IMR-90 (cell line): ENCODE measurements at regions not wholly inside any gene's neighbourhood (a gene's known extent, or its start where the extent isn't known, plus 50 kb on each side); places are given as distances from the start of the nearest gene placed in this dataset.

ENCODE experiments used
- ATAC-seq: fragments of 200-7000 bp; cut with Tn5 transposase; 2 replicates; pipeline ENCODE4 v1.9.1; 2020; ENCODE audit warnings: low read depth, mild to moderate bottlenecking, moderate library complexity
- BruUV-seq: library from RNA; stranded (reverse); fragments of 400-500 nt; replicated peaks from 2 replicates; lab custom pipeline; 2021; lab: Mats Ljungman, UMichigan
- CTCF ChIA-PET: fragments of 300-600 bp; formaldehyde crosslinking; extraction: SDS; loops from one replicate; lab custom pipeline; 2021; ENCODE audit warnings: antibody characterized with exemption; lab: Yijun Ruan, JAX
- POLR2A ChIA-PET: fragments of 300-600 bp; sonication (Branson Sonifier 250); formaldehyde crosslinking; loops from one replicate; lab custom pipeline; 2022; ENCODE audit warnings: antibody characterized with exemption; ENCODE audit not compliant: unreplicated experiment; lab: Charles Lee
- DNase-seq: peaks from one replicate; pipeline ENCODE4 v3.0.0; 2013
- H2AFZ ChIP-seq: replicated peaks from 2 replicates; pipeline ENCODE3; 2013; ENCODE audit warnings: low read length, mild to moderate bottlenecking; ENCODE audit not compliant: poor library complexity
- H2AK5ac ChIP-seq: 2 replicates; pipeline ENCODE4 v1.6.1; 2013; ENCODE audit warnings: low read depth, low read length, inconsistent platforms
- H2AK9ac ChIP-seq: replicated peaks from 2 replicates; pipeline ENCODE3; 2013; ENCODE audit warnings: mild to moderate bottlenecking, low read depth, low read length, moderate library complexity; ENCODE audit not compliant: poor library complexity
- H2BK120ac ChIP-seq: 2 replicates; pipeline ENCODE4 v1.6.1; 2013; ENCODE audit warnings: low read depth, low read length, inconsistent platforms
- H2BK15ac ChIP-seq: 3 replicates; pipeline ENCODE4 v1.6.1; 2013; ENCODE audit warnings: low read depth, low read length, inconsistent platforms
- H2BK20ac ChIP-seq: 2 replicates; pipeline ENCODE4 v1.6.1; 2013; ENCODE audit warnings: low read depth, mild to moderate bottlenecking, inconsistent platforms, low read length, moderate library complexity
- H2BK5ac ChIP-seq: 2 replicates; pipeline ENCODE4 v1.6.1; 2013; ENCODE audit warnings: mild to moderate bottlenecking, low read depth, low read length, inconsistent platforms; ENCODE audit not compliant: poor library complexity, severe bottlenecking
- H3K14ac ChIP-seq: replicated peaks from 2 replicates; pipeline ENCODE4 v1.6.1; 2013; ENCODE audit warnings: low read depth, low read length, inconsistent platforms
- H3K18ac ChIP-seq: 2 replicates; pipeline ENCODE4 v1.6.1; 2013; ENCODE audit warnings: low read depth, low read length, control low read depth
- H3K23ac ChIP-seq: 2 replicates; pipeline ENCODE4 v1.6.1; 2013; ENCODE audit warnings: low read depth, low read length, inconsistent platforms
- H3K27ac ChIP-seq: 2 replicates; pipeline ENCODE4 v1.5.1; 2013; ENCODE audit warnings: mild to moderate bottlenecking, control low read depth, low read length; ENCODE audit not compliant: insufficient read depth
- H3K27me3 ChIP-seq: 2 replicates; pipeline ENCODE4 v1.6.1; 2013; ENCODE audit warnings: low read length; ENCODE audit not compliant: control insufficient read depth, insufficient read depth
- H3K36me3 ChIP-seq: 2 replicates; pipeline ENCODE4 v1.6.1; 2013; ENCODE audit warnings: low read length, mixed read lengths; ENCODE audit not compliant: control insufficient read depth, insufficient read depth
- H3K4ac ChIP-seq: 2 replicates; pipeline ENCODE4 v1.6.1; 2013; ENCODE audit warnings: low read depth, low read length, inconsistent platforms
- H3K4me1 ChIP-seq: 2 replicates; pipeline ENCODE4 v1.6.1; 2013; ENCODE audit warnings: low read length, mixed read lengths; ENCODE audit not compliant: control insufficient read depth, insufficient read depth
- H3K4me2 ChIP-seq: 2 replicates; pipeline ENCODE4 v1.6.1; 2013; ENCODE audit warnings: low read depth, mild to moderate bottlenecking, control low read depth, low read length, moderate library complexity
- H3K4me3 ChIP-seq: 2 replicates; pipeline ENCODE4 v1.5.1; 2013; ENCODE audit warnings: low read depth, mild to moderate bottlenecking, control low read depth, low read length, moderate library complexity; ENCODE audit not compliant: insufficient read depth
- H3K56ac ChIP-seq: 2 replicates; pipeline ENCODE4 v1.6.1; 2013; ENCODE audit warnings: low read length, inconsistent platforms; ENCODE audit not compliant: insufficient read depth; ENCODE audit errors: extremely low read depth
- H3K79me1 ChIP-seq, 2 experiments: 2 replicates each; pipeline ENCODE4 v1.6.1; 2013; ENCODE audit warnings: low read length in 2 of 2, inconsistent platforms in 1 of 2, low read depth in 1 of 2
- H3K9ac ChIP-seq: 2 replicates; pipeline ENCODE4 v1.6.1; 2013; ENCODE audit warnings: low read depth, low read length, control low read depth
- H3K9me1 ChIP-seq: 2 replicates; pipeline ENCODE4 v1.6.1; 2013; ENCODE audit warnings: low read length, inconsistent platforms; ENCODE audit not compliant: insufficient read depth
- H3K9me3 ChIP-seq: 2 replicates; pipeline ENCODE4 v1.6.1; 2013; ENCODE audit warnings: low read length; ENCODE audit not compliant: control insufficient read depth, insufficient read depth
- H4K20me1 ChIP-seq: 2 replicates; pipeline ENCODE4 v1.6.1; 2013; ENCODE audit warnings: low read length, inconsistent platforms; ENCODE audit not compliant: insufficient read depth
- H4K5ac ChIP-seq: 2 replicates; pipeline ENCODE4 v1.6.1; 2013; ENCODE audit warnings: mild to moderate bottlenecking, low read depth, low read length, control low read depth
- H4K8ac ChIP-seq, 2 experiments: 2 replicates each; pipeline ENCODE4 v1.6.1; 2013; ENCODE audit warnings: low read depth in 2 of 2, low read length in 2 of 2, control low read depth in 1 of 2, inconsistent platforms in 1 of 2
- H4K91ac ChIP-seq: 2 replicates; pipeline ENCODE4 v1.6.1; 2013; ENCODE audit warnings: low read depth, low read length, inconsistent platforms; ENCODE audit not compliant: insufficient read depth
- BHLHE40 ChIP-seq: fragments of 150-350 bp; IDR thresholded peaks from 2 replicates; pipeline ENCODE4 v1.6.1; 2016; ENCODE audit warnings: mild to moderate bottlenecking, low read depth, low read length
- CEBPB ChIP-seq: IDR thresholded peaks from 2 replicates; pipeline ENCODE4 v1.6.1; 2012; ENCODE audit warnings: low read depth, low read length, improper control_type of control experiment
- CHD1 ChIP-seq: IDR thresholded peaks from 2 replicates; pipeline ENCODE4 v1.6.1; 2012; ENCODE audit warnings: low read depth, low read length, improper control_type of control experiment
- CTCF ChIP-seq: conservative IDR thresholded peaks from 2 replicates; pipeline ENCODE4 v1.5.1; 2012; ENCODE audit warnings: mild to moderate bottlenecking, low read depth, low read length, improper control_type of control experiment
- ELK1 ChIP-seq: fragments of 150-350 bp; IDR thresholded peaks from 2 replicates; pipeline ENCODE4 v1.6.1; 2016; ENCODE audit warnings: low read depth, mild to moderate bottlenecking, low read length, moderate library complexity, borderline replicate concordance
- FOS ChIP-seq: fragments of 150-350 bp; IDR thresholded peaks from 2 replicates; pipeline ENCODE4 v1.6.1; 2016; ENCODE audit warnings: low read depth, low read length
- MAZ ChIP-seq: IDR thresholded peaks from 2 replicates; pipeline ENCODE4 v1.6.1; 2012; ENCODE audit warnings: low read depth, mild to moderate bottlenecking, low read length, improper control_type of control experiment, moderate library complexity, borderline replicate concordance
- MXI1 ChIP-seq: IDR thresholded peaks from 2 replicates; pipeline ENCODE4 v1.6.1; 2012; ENCODE audit warnings: low read depth, mild to moderate bottlenecking, low read length, moderate library complexity, borderline replicate concordance
- POLR2A ChIP-seq: IDR thresholded peaks from 2 replicates; pipeline ENCODE4 v1.6.1; 2012; ENCODE audit warnings: mild to moderate bottlenecking, low read depth, low read length
- RAD21 ChIP-seq: IDR thresholded peaks from 2 replicates; pipeline ENCODE4 v1.6.1; 2012; ENCODE audit warnings: low read length, improper control_type of control experiment
- RFX5 ChIP-seq: IDR thresholded peaks from 2 replicates; pipeline ENCODE4 v1.8.0; 2012; ENCODE audit warnings: low read depth, mild to moderate bottlenecking, low read length, moderate library complexity
- WGBS, 2 experiments: methylation state at CpG; one replicate each; pipeline versions ENCODE4 v1.1.5 to v1.1.7; 2013; ENCODE audit warnings: missing lambda C conversion rate in 2 of 2; ENCODE audit not compliant: insufficient read length in 1 of 2; ENCODE audit errors: extremely low coverage in 2 of 2; 5-methylcytosine and 5-hydroxymethylcytosine counted together
- dilution Hi-C: fragments of 300-500 bp; cut with HindIII; formaldehyde crosslinking; loops from one replicate; pipeline ENCODE4 v1.14.3; 2018; ENCODE audit warnings: low sequenced_read_pairs; ENCODE audit not compliant: unreplicated experiment
- in situ Hi-C: fragments of 300-500 bp; cut with MboI; formaldehyde crosslinking; loops from 3 replicates; pipeline ENCODE4 v1.14.3; 2019; ENCODE audit warnings: low sequenced_read_pairs, inconsistent platforms, mixed read lengths
- intact Hi-C: fragments of 100-400 bp; cut with micrococcal nuclease; formaldehyde crosslinking; loops from 2 replicates; pipeline ENCODE4 v1.10.0; 2022

- no peak overlapping the region for H4K8ac ChIP-seq
- H3K9ac ChIP-seq = no peak overlapping the region
- H3K79me1 ChIP-seq = no peaks in the 10 kb centered on the region
- DNase-seq (no peak), ATAC-seq (no peak)
- intact Hi-C loops = no loop called here
- H4K91ac ChIP-seq = no peak overlapping the region
- no peak overlapping the region for H3K4me3 ChIP-seq
- H2AFZ ChIP-seq = no peak overlapping the region
- no peak overlapping the region for H3K56ac ChIP-seq
- H3K4me2 ChIP-seq = no peak overlapping the region
- no peak overlapping the region for H3K14ac ChIP-seq
- no peak overlapping the region for H2BK5ac ChIP-seq
- no peaks in the 10 kb centered on the region for H3K9me1 ChIP-seq
- H2AK9ac ChIP-seq = no peak overlapping the region
- TF ChIP-seq FOS (no peak), CEBPB (no peak), MAZ (no peak), MXI1 (no peak), RFX5 (no peak), BHLHE40 (no peak), CHD1 (no peak), CTCF (no peak), RAD21 (no peak), ELK1 (no peak), POLR2A (no peak)
- H3K27me3 ChIP-seq = peaks cover 67% of the 10 kb centered on the region
- no peak overlapping the region for H3K23ac ChIP-seq
- H3K36me3 ChIP-seq = no peaks in the 10 kb centered on the region
- in situ Hi-C loops = no loop called here
- H2BK20ac ChIP-seq = no peak overlapping the region
- no peak overlapping the region for H4K5ac ChIP-seq
- ChIA-PET POLR2A (no interaction called here), CTCF (interaction anchor here (0.6 kb wide), 1 partner anchor 114 kb away, joined by 3 read pairs; no protein-coding TSS in a partner anchor)
- no peak overlapping the region for H2BK15ac ChIP-seq
- no TSS peak for BruUV-seq
- no peak overlapping the region for H3K4ac ChIP-seq
- H3K18ac ChIP-seq = no peak overlapping the region
- no peak overlapping the region for H2BK120ac ChIP-seq
- dilution Hi-C loops = no loop called here
- no peak overlapping the region for H2AK5ac ChIP-seq
- 100% methylated on average over 2 of the region's 13 CpGs; no CpG with 5 or more reads in 1 of the 2 experiments for WGBS, 2 experiments
- H4K20me1 ChIP-seq = no peaks in the 10 kb centered on the region
- no peak overlapping the region for H3K27ac ChIP-seq
- H3K4me1 ChIP-seq = no peaks in the 10 kb centered on the region
- peaks cover 9% of the 10 kb centered on the region for H3K9me3 ChIP-seq
Measured at GRCh38 chr13:99894105-99894839, 77.3 kb downstream of the ZIC5 start.
